ENCODE measurements at regions not wholly inside any gene's neighbourhood (a gene's known extent, or its start where the extent isn't known, plus 50 kb on each side); places are given as distances from the start of the nearest gene placed in this dataset.

DNA sequence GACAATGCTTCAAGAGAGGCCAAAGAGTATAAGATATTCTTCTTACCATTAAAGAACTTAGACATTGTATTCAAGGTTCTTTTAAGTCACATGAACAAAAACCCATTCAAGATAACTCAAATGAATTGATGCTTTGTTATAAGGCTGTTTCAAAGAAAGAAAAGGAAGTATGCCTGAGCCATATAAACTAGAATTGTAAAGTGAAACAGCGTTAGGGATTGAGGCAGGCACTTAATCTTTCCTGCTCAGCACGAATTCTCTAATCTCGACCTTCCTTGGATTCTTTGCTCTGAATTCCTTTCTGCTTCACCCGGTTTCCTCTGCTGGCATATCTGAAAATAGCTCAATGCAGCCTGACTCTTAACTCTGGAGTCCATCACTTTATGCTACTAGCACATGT, 595.4 kb downstream of the DIAPH3 start:
- TF ChIP-seq POLR2AphosphoS5 (IDR thresholded peaks at IDR 0.05; ENCODE audit: low read depth, low read length): no peak
- TF ChIP-seq TAF1 (IDR thresholded peaks at IDR 0.05; ENCODE audit: borderline replicate concordance, low read depth, low read length): no peak

All from GM12892 (cell line).